Gastrocnemius medialis (tissue), 4 donors: ENCODE measurements at regions not wholly inside any gene's neighbourhood (a gene's known extent, or its start where the extent isn't known, plus 50 kb on each side); places are given as distances from the start of the nearest gene placed in this dataset.

Source experiments
- POLR2A ChIP-seq, 2 donors: fragments of 450-650 bp; IDR thresholded peaks; one replicate each; pipeline ENCODE4 v1.6.1; 2017; ENCODE audit warnings: antibody characterized with exemption in 2 of 2, mild to moderate bottlenecking in 2 of 2, moderate library complexity in 2 of 2
- TF ChIP-seq, protein P1 (sequence below), 5 experiments: fragments of 450-650 bp in 3 of 5; fragments of 200-600 bp in 2 of 5; sonication (generic) in 2 of 5; IDR thresholded peaks in 4 of 5; conservative IDR thresholded peaks in 1 of 5; 1 replicate in 4 of 5; 2 replicates in 1 of 5; pipeline ENCODE4 v1.5.1; 2016 to 2019; ENCODE audit warnings: antibody characterized with exemption in 5 of 5, mild to moderate bottlenecking in 3 of 5, moderate library complexity in 3 of 5

DNA sequence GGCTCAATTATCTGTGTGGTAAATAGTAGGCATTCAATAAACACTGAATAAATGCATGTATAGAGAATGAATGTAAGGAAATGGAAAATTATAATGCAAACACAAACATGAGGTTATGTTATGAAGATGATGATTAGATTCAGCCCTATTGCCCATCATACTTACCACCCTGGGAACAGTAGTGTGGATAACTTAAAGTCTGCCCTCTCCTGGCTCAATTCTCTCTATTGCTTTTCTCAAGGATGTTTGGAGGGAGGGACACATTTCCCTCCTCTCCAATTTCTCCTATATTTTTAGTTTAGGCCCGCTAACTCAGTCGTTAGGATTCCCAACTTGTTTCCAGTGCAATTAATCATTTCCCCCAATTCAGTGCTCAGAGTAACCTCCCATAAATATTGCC lies 101.5 kb upstream of the TNR start:
- no peak for TF ChIP-seq POLR2A (IDR thresholded peaks at IDR 0.05)
- TF ChIP-seq, protein P1, sequence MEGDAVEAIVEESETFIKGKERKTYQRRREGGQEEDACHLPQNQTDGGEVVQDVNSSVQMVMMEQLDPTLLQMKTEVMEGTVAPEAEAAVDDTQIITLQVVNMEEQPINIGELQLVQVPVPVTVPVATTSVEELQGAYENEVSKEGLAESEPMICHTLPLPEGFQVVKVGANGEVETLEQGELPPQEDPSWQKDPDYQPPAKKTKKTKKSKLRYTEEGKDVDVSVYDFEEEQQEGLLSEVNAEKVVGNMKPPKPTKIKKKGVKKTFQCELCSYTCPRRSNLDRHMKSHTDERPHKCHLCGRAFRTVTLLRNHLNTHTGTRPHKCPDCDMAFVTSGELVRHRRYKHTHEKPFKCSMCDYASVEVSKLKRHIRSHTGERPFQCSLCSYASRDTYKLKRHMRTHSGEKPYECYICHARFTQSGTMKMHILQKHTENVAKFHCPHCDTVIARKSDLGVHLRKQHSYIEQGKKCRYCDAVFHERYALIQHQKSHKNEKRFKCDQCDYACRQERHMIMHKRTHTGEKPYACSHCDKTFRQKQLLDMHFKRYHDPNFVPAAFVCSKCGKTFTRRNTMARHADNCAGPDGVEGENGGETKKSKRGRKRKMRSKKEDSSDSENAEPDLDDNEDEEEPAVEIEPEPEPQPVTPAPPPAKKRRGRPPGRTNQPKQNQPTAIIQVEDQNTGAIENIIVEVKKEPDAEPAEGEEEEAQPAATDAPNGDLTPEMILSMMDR (IDR thresholded peaks at IDR 0.05 in 4 of 5, conservative IDR thresholded peaks at IDR 0.05 in 1 of 5): no peak
